Left lung (tissue), 4 donors: ENCODE measurements at regions not wholly inside any gene's neighbourhood (a gene's known extent, or its start where the extent isn't known, plus 50 kb on each side); places are given as distances from the start of the nearest gene placed in this dataset.

Experiments used
- ATAC-seq: fragments of 200-7000 bp; cut with Tn5 transposase; one replicate; pipeline ENCODE4 v1.9.1; 2020; ENCODE audit warnings: moderate library complexity
- DNase-seq, 4 donors: peaks; one replicate each; pipeline ENCODE4 v3.0.0-alpha.2; 2013 to 2020
- H3K27ac ChIP-seq, 2 donors: fragments of 200-600 bp; sonication (generic) in 1 of 2; one replicate each; pipeline versions ENCODE4 v1.5.0 to v1.8.0; 2020 to 2021
- H3K27me3 ChIP-seq, 2 donors: fragments of 200-600 bp; sonication (generic) in 1 of 2; one replicate each; pipeline versions ENCODE4 v1.5.0 to v1.8.0; 2020 to 2021
- H3K36me3 ChIP-seq, 2 donors: fragments of 200-600 bp; sonication (generic) in 1 of 2; one replicate each; pipeline versions ENCODE4 v1.5.0 to v1.8.0; 2020 to 2021
- H3K4me1 ChIP-seq, 2 donors: fragments of 200-600 bp; one replicate each; pipeline ENCODE4 v1.8.0; 2021
- H3K4me3 ChIP-seq, 2 donors: fragments of 200-600 bp; sonication (generic) in 1 of 2; one replicate each; pipeline versions ENCODE4 v1.5.0 to v1.8.0; 2020 to 2021; ENCODE audit warnings: mild to moderate bottlenecking in 1 of 2
- H3K9me3 ChIP-seq, 2 donors: fragments of 200-600 bp; sonication (generic) in 1 of 2; one replicate each; pipeline versions ENCODE4 v1.5.0 to v1.8.0; 2020 to 2021
- CTCF ChIP-seq, 2 donors: fragments of 200-600 bp; sonication (generic) in 1 of 2; IDR thresholded peaks; one replicate each; pipeline versions ENCODE4 v1.5.0 to v1.8.0; 2021; ENCODE audit warnings: antibody characterized with exemption in 2 of 2
- intact Hi-C, 2 donors: fragments of 100-400 bp; cut with DNase I; formaldehyde crosslinking; loops; one replicate each; pipeline versions ENCODE4 v1.11.2 to v1.14.2; 2022
- donor health status: DM: no; HTN: yes; CAD: no.
- donor health status: DM: no; HTN: no; CAD: no.

- TF ChIP-seq CTCF (IDR thresholded peaks at IDR 0.05): no peak
- Histone ChIP-seq H3K9me3 (no peaks in the 10 kb centered on the region), H3K4me1 (no peaks in the 10 kb centered on the region), H3K36me3 (no peaks in the 10 kb centered on the region), H3K4me3 (no peak overlapping the region), H3K27me3 (no peaks in the 10 kb centered on the region), H3K27ac (no peak overlapping the region)
- ATAC-seq: no peak
- DNase-seq: no peak
- intact Hi-C loops: no loop called here
Observed at GRCh38 chr5:43891112-43891511, 288.1 kb downstream of the NNT start.

GRCh38 chr5:43889233-43889632 is 286.3 kb downstream of the NNT start:
- peak in 2 of 4 donors; percentile 10 to 16 for DNase-seq
- intact Hi-C loops: no loop called here
- no peaks in the 10 kb centered on the region for H3K4me1 ChIP-seq
- no peak overlapping the region for H3K27ac ChIP-seq
- TF ChIP-seq CTCF (IDR thresholded peaks at IDR 0.05): no peak
- H3K4me3 ChIP-seq: no peak overlapping the region
- ATAC-seq: no peak
- H3K36me3 ChIP-seq: no peaks in the 10 kb centered on the region
- no peaks in the 10 kb centered on the region for H3K9me3 ChIP-seq
- no peaks in the 10 kb centered on the region for H3K27me3 ChIP-seq

- H3K27ac ChIP-seq: no peak overlapping the region
- ATAC-seq: no peak
- DNase-seq: no peak
- H3K27me3 ChIP-seq: no peaks in the 10 kb centered on the region
- H3K4me1 ChIP-seq: no peaks in the 10 kb centered on the region
- H3K4me3 ChIP-seq: no peak overlapping the region
- no peaks in the 10 kb centered on the region for H3K9me3 ChIP-seq
- intact Hi-C loops: no loop called here
- no peak for TF ChIP-seq CTCF (IDR thresholded peaks at IDR 0.05)
- no peaks in the 10 kb centered on the region for H3K36me3 ChIP-seq
Observed at GRCh38 chr5:43875741-43876140, 272.8 kb downstream of the NNT start.

- Histone ChIP-seq H3K4me3 (no peak overlapping the region), H3K4me1 (no peaks in the 10 kb centered on the region), H3K27ac (no peak overlapping the region), H3K9me3 (no peaks in the 10 kb centered on the region), H3K36me3 (no peaks in the 10 kb centered on the region), H3K27me3 (no peaks in the 10 kb centered on the region)
- DNase-seq (peak in 2 of 4 donors; percentile 42 to 60), ATAC-seq (peak; percentile 45)
- intact Hi-C loops: no loop called here
- TF ChIP-seq CTCF (IDR thresholded peaks at IDR 0.05): no peak
Observed at GRCh38 chr5:43874772-43875171, 271.8 kb downstream of the NNT start.

- TF ChIP-seq CTCF (IDR thresholded peaks at IDR 0.05): no peak
- Histone ChIP-seq H3K36me3 (no peaks in the 10 kb centered on the region), H3K4me3 (no peak overlapping the region), H3K27ac (no peak overlapping the region), H3K9me3 (no peaks in the 10 kb centered on the region), H3K4me1 (no peaks in the 10 kb centered on the region), H3K27me3 (no peaks in the 10 kb centered on the region)
- no peak for ATAC-seq
- DNase-seq: no peak
- intact Hi-C loops: no loop called here
Observed at GRCh38 chr5:43873791-43874190, 270.8 kb downstream of the NNT start.
